Neuronal stem cell (in vitro differentiated cells): ENCODE measurements at regions not wholly inside any gene's neighbourhood (a gene's known extent, or its start where the extent isn't known, plus 50 kb on each side); places are given as distances from the start of the nearest gene placed in this dataset.
A peak's percentile ranks its signal among the peaks of the same experiment; 100 is the strongest.

Source experiments
- DNase-seq: peaks from one replicate; pipeline ENCODE4 v3.0.0-alpha.2; 2013; ENCODE audit warnings: low spot score
- H2AFZ ChIP-seq: one replicate; pipeline ENCODE4 v1.6.1; 2013; ENCODE audit warnings: mild to moderate bottlenecking, low read length, inconsistent platforms
- H2AK5ac ChIP-seq: 2 replicates; pipeline ENCODE4 v1.6.1; 2013; ENCODE audit warnings: low read depth, mild to moderate bottlenecking, inconsistent platforms, low read length, moderate library complexity, mixed read lengths
- H2BK120ac ChIP-seq: 2 replicates; pipeline ENCODE4 v1.6.1; 2013; ENCODE audit warnings: low read depth, mild to moderate bottlenecking, inconsistent platforms, low read length, moderate library complexity, mixed read lengths
- H2BK12ac ChIP-seq: one replicate; pipeline ENCODE4 v1.6.1; 2013; ENCODE audit warnings: low read length, inconsistent platforms
- H2BK15ac ChIP-seq: 2 replicates; pipeline ENCODE4 v1.6.1; 2013; ENCODE audit warnings: mild to moderate bottlenecking, low read length, inconsistent platforms, mixed read lengths
- H2BK5ac ChIP-seq: one replicate; pipeline ENCODE4 v1.6.1; 2013; ENCODE audit warnings: inconsistent platforms, mild to moderate bottlenecking, low read length, moderate library complexity
- H3K14ac ChIP-seq: one replicate; pipeline ENCODE4 v1.6.1; 2013; ENCODE audit warnings: low read length, inconsistent platforms
- H3K18ac ChIP-seq: 2 replicates; pipeline ENCODE4 v1.6.1; 2013; ENCODE audit warnings: low read length, inconsistent platforms
- H3K23ac ChIP-seq: 2 replicates; pipeline ENCODE4 v1.6.1; 2013; ENCODE audit warnings: low read depth, mild to moderate bottlenecking, mixed read lengths, low read length, inconsistent platforms; ENCODE audit not compliant: poor library complexity
- H3K27ac ChIP-seq: replicated peaks from 3 replicates; pipeline ENCODE4 v1.5.1; 2013; ENCODE audit warnings: low read length, inconsistent platforms
- H3K27me3 ChIP-seq, 3 experiments: 2 replicates each; pipeline ENCODE4 v1.6.1; 2013; ENCODE audit warnings: low read length in 3 of 3, mild to moderate bottlenecking in 2 of 3, inconsistent platforms in 1 of 3, low read depth in 1 of 3, mixed read lengths in 1 of 3, moderate library complexity in 1 of 3; ENCODE audit not compliant: control insufficient read depth in 3 of 3, insufficient read depth in 3 of 3
- H3K36me3 ChIP-seq, 2 donors: replicated peaks in 1 of 2; 2 replicates each; pipeline ENCODE4 v1.6.1; 2013; ENCODE audit warnings: low read length in 2 of 2; ENCODE audit not compliant: control insufficient read depth in 2 of 2, insufficient read depth in 2 of 2
- H3K4ac ChIP-seq: 2 replicates; pipeline ENCODE4 v1.6.1; 2013; ENCODE audit warnings: inconsistent platforms, mild to moderate bottlenecking, low read length, moderate library complexity
- H3K4me1 ChIP-seq, 2 donors: 1 replicate in 1 of 2; 2 replicates in 1 of 2; pipeline ENCODE4 v1.6.1; 2013; ENCODE audit warnings: low read length in 2 of 2, low read depth in 1 of 2; ENCODE audit not compliant: control insufficient read depth in 2 of 2, insufficient read depth in 1 of 2
- H3K4me2 ChIP-seq: one replicate; pipeline ENCODE4 v1.6.1; 2013; ENCODE audit warnings: mild to moderate bottlenecking, low read length, inconsistent platforms; ENCODE audit not compliant: insufficient read depth, poor library complexity, severe bottlenecking
- H3K4me3 ChIP-seq, 2 donors: 2 replicates each; pipeline ENCODE4 v1.5.1; 2013; ENCODE audit warnings: low read length in 2 of 2, mild to moderate bottlenecking in 2 of 2, inconsistent platforms in 1 of 2, moderate library complexity in 1 of 2
- H3K79me1 ChIP-seq: one replicate; pipeline ENCODE4 v1.6.1; 2013; ENCODE audit warnings: low read depth, mild to moderate bottlenecking, inconsistent platforms, low read length, moderate library complexity
- H3K9ac ChIP-seq: one replicate; pipeline ENCODE4 v1.6.1; 2013; ENCODE audit warnings: mild to moderate bottlenecking, low read depth, low read length, inconsistent platforms; ENCODE audit not compliant: poor library complexity
- H3K9me3 ChIP-seq, 2 donors: replicated peaks in 1 of 2; 2 replicates each; pipeline versions ENCODE3 to v1.6.1; 2013; ENCODE audit warnings: low read length in 2 of 2, mild to moderate bottlenecking in 2 of 2, inconsistent platforms in 1 of 2, low read depth in 1 of 2, mixed read lengths in 1 of 2, moderate library complexity in 1 of 2; ENCODE audit not compliant: control insufficient read depth in 2 of 2, insufficient read depth in 1 of 2
- H4K8ac ChIP-seq: one replicate; pipeline ENCODE4 v1.6.1; 2013; ENCODE audit warnings: low read depth, mild to moderate bottlenecking, inconsistent platforms, low read length, moderate library complexity
- H4K91ac ChIP-seq: one replicate; pipeline ENCODE4 v1.6.1; 2013; ENCODE audit warnings: low read length, low read depth, mild to moderate bottlenecking, inconsistent platforms; ENCODE audit not compliant: poor library complexity
- WGBS, 2 donors: extraction: QIAGEN DNeasy Blood & Tissue Kit; methylation state at CpG; one replicate each; pipeline ENCODE4 v1.1.7; 2013; ENCODE audit warnings: missing lambda C conversion rate in 2 of 2, mixed read lengths in 1 of 2; ENCODE audit not compliant: insufficient read length in 2 of 2, insufficient replicate concordance in 1 of 2; ENCODE audit errors: extremely low coverage in 2 of 2; 5-methylcytosine and 5-hydroxymethylcytosine counted together

GRCh38 chr7:131218727-131219128, 108.9 kb upstream of the MKLN1 start:
- no peak overlapping the region for H3K23ac ChIP-seq
- WGBS, 2 donors: no CpG with 5 or more reads among the region's 3 CpGs
- H2BK15ac ChIP-seq: no peak overlapping the region
- no peak overlapping the region for H3K18ac ChIP-seq
- peaks cover 4 to 13% of the 10 kb centered on the region in 2 donors for H3K4me1 ChIP-seq
- H3K14ac ChIP-seq: no peak overlapping the region
- no peak for DNase-seq
- H2BK5ac ChIP-seq: no peak overlapping the region
- no peaks in the 10 kb centered on the region for H3K27me3 ChIP-seq
- H2BK12ac ChIP-seq: no peak overlapping the region
- no peak overlapping the region for H3K4me3 ChIP-seq
- H3K79me1 ChIP-seq: no peaks in the 10 kb centered on the region
- H2BK120ac ChIP-seq: no peak overlapping the region
- H4K91ac ChIP-seq: no peak overlapping the region
- no peak overlapping the region for H3K4ac ChIP-seq
- H3K9ac ChIP-seq: no peak overlapping the region
- no peak overlapping the region for H2AFZ ChIP-seq
- peaks cover 0 to 3% of the 10 kb centered on the region in 2 donors for H3K9me3 ChIP-seq
- no peak overlapping the region for H3K4me2 ChIP-seq
- no peaks in the 10 kb centered on the region for H3K36me3 ChIP-seq
- H4K8ac ChIP-seq: no peak overlapping the region
- no peak overlapping the region for H3K27ac ChIP-seq
- no peak overlapping the region for H2AK5ac ChIP-seq

- Histone ChIP-seq H3K14ac (no peak overlapping the region), H2BK120ac (no peak overlapping the region), H2AK5ac (no peak overlapping the region), H3K27me3 (no peaks in the 10 kb centered on the region), H3K36me3 (no peaks in the 10 kb centered on the region), H3K79me1 (no peaks in the 10 kb centered on the region), H3K9me3 (peaks cover 0 to 3% of the 10 kb centered on the region in 2 donors), H4K91ac (no peak overlapping the region), H2AFZ (peak overlapping the region; percentile 68), H2BK5ac (no peak overlapping the region), H3K4me1 (peaks cover 4 to 13% of the 10 kb centered on the region in 2 donors), H3K9ac (no peak overlapping the region), H2BK15ac (no peak overlapping the region), H3K4ac (no peak overlapping the region), H3K18ac (no peak overlapping the region), H3K4me2 (no peak overlapping the region), H3K4me3 (no peak overlapping the region), H4K8ac (no peak overlapping the region), H3K23ac (no peak overlapping the region), H3K27ac (no peak overlapping the region), H2BK12ac (no peak overlapping the region)
- WGBS, 2 donors: no CpG with 5 or more reads among the region's 8 CpGs
- DNase-seq: no peak
These were observed 108.2 kb upstream of the MKLN1 start for GRCh38 chr7:131219312-131220041.

GRCh38 chr7:131221061-131221460, 106.6 kb upstream of the MKLN1 start:
- H3K9ac ChIP-seq: no peak overlapping the region
- H2BK5ac ChIP-seq: no peak overlapping the region
- no peaks in the 10 kb centered on the region for H3K27me3 ChIP-seq
- no peak overlapping the region for H3K14ac ChIP-seq
- peaks cover 0 to 3% of the 10 kb centered on the region in 2 donors for H3K9me3 ChIP-seq
- no peak overlapping the region for H3K27ac ChIP-seq
- no peaks in the 10 kb centered on the region for H3K36me3 ChIP-seq
- peaks cover 6 to 17% of the 10 kb centered on the region in 2 donors for H3K4me1 ChIP-seq
- H3K23ac ChIP-seq: no peak overlapping the region
- no peak overlapping the region for H2AFZ ChIP-seq
- no peak overlapping the region for H3K4me3 ChIP-seq
- no peak overlapping the region for H4K91ac ChIP-seq
- H2BK120ac ChIP-seq: no peak overlapping the region
- H2BK15ac ChIP-seq: no peak overlapping the region
- H4K8ac ChIP-seq: no peak overlapping the region
- no peak for DNase-seq
- H3K18ac ChIP-seq: no peak overlapping the region
- no peak overlapping the region for H3K4me2 ChIP-seq
- H3K4ac ChIP-seq: no peak overlapping the region
- no peak overlapping the region for H2BK12ac ChIP-seq
- no peaks in the 10 kb centered on the region for H3K79me1 ChIP-seq
- no peak overlapping the region for H2AK5ac ChIP-seq
- no CpG with 5 or more reads among the region's 3 CpGs for WGBS, 2 donors

- no peak overlapping the region for H3K14ac ChIP-seq
- no peak overlapping the region for H3K27ac ChIP-seq
- no peak overlapping the region for H2BK12ac ChIP-seq
- no peaks in the 10 kb centered on the region for H3K36me3 ChIP-seq
- no peak overlapping the region for H2BK15ac ChIP-seq
- H3K4me3 ChIP-seq: no peak overlapping the region
- H4K91ac ChIP-seq: no peak overlapping the region
- no peak overlapping the region for H3K18ac ChIP-seq
- no peak for DNase-seq
- H3K79me1 ChIP-seq: no peaks in the 10 kb centered on the region
- H2AK5ac ChIP-seq: no peak overlapping the region
- whole genome bisulfite sequencing, 2 donors: no CpG with 5 or more reads among the region's 2 CpGs
- H4K8ac ChIP-seq: no peak overlapping the region
- no peak overlapping the region for H3K23ac ChIP-seq
- no peak overlapping the region for H3K9ac ChIP-seq
- peaks cover 0 to 3% of the 10 kb centered on the region in 2 donors for H3K9me3 ChIP-seq
- H2BK120ac ChIP-seq: no peak overlapping the region
- H2AFZ ChIP-seq: no peak overlapping the region
- no peak overlapping the region for H2BK5ac ChIP-seq
- no peak overlapping the region for H3K4ac ChIP-seq
- H3K27me3 ChIP-seq: no peaks in the 10 kb centered on the region
- H3K4me2 ChIP-seq: no peak overlapping the region
- peaks cover 6 to 17% of the 10 kb centered on the region in 2 donors for H3K4me1 ChIP-seq
These were observed 105.5 kb upstream of the MKLN1 start for GRCh38 chr7:131222171-131222570.
